IgD-negative memory B cell (primary cell): ENCODE measurements at regions not wholly inside any gene's neighbourhood (a gene's known extent, or its start where the extent isn't known, plus 50 kb on each side); places are given as distances from the start of the nearest gene placed in this dataset.

ENCODE experiments used
- H3K27ac Mint-ChIP-seq, 3 donors: one replicate each; pipeline ENCODE4 v1.8.0; 2020 to 2022; ENCODE audit warnings: mild to moderate bottlenecking in 3 of 3, mixed read lengths in 3 of 3, moderate library complexity in 1 of 3
- H3K27me3 Mint-ChIP-seq: one replicate; pipeline ENCODE4 v1.8.0; 2021; ENCODE audit warnings: mixed read lengths
- H3K36me3 Mint-ChIP-seq: one replicate; pipeline ENCODE4 v1.8.0; 2020; ENCODE audit warnings: mild to moderate bottlenecking, mixed read lengths
- H3K4me1 Mint-ChIP-seq, 3 donors: one replicate each; pipeline ENCODE4 v1.8.0; 2020 to 2022; ENCODE audit warnings: mixed read lengths in 3 of 3, mild to moderate bottlenecking in 1 of 3
- H3K4me3 Mint-ChIP-seq, 4 donors: one replicate each; pipeline ENCODE4 v1.8.0; 2020 to 2022; ENCODE audit warnings: mild to moderate bottlenecking in 4 of 4, mixed read lengths in 4 of 4, moderate library complexity in 3 of 4
- H3K9me3 Mint-ChIP-seq, 3 donors: one replicate each; pipeline ENCODE4 v1.8.0; 2020 to 2021; ENCODE audit warnings: mixed read lengths in 3 of 3, mild to moderate bottlenecking in 1 of 3

DNA sequence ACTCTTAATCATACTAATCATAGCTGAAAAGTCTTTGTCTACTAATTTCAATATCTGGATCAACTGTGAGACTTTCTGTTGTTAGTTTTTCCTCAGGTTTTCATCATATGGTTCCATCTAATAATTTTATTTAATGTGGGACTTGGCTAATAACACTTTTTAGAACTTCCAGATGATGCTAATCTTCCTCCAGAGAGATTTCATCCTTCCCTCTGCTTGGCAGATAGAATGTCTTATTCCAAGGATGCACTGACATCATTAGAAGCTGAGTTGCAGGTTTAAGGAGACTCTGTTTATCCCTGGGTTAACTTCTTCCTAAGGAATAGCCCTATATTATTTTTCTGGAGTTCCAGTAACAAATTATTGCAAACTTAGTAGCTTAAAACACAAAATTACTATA, 325.6 kb downstream of the COG6 start:
- Mint-ChIP-seq H3K9me3 (peaks cover 0 to 3% (median 0%) of the 10 kb centered on the region in 3 donors), H3K4me1 (no peaks in the 10 kb centered on the region), H3K4me3 (no peak overlapping the region), H3K27ac (no peak overlapping the region), H3K27me3 (peaks cover 10% of the 10 kb centered on the region), H3K36me3 (no peaks in the 10 kb centered on the region)

GRCh38 chr13:39982745-39983144, 327.3 kb downstream of the COG6 start:
- Mint-ChIP-seq H3K36me3 (no peaks in the 10 kb centered on the region), H3K4me3 (no peak overlapping the region), H3K27ac (peak overlapping the region in 1 of 3 donors; percentile 54), H3K4me1 (no peaks in the 10 kb centered on the region), H3K27me3 (peaks cover 6% of the 10 kb centered on the region), H3K9me3 (peaks cover 0 to 3% (median 0%) of the 10 kb centered on the region in 3 donors)

- no peak overlapping the region for H3K4me3 Mint-ChIP-seq
- H3K9me3 Mint-ChIP-seq = peaks cover 0 to 3% (median 0%) of the 10 kb centered on the region in 3 donors
- peaks cover 12% of the 10 kb centered on the region for H3K27me3 Mint-ChIP-seq
- H3K36me3 Mint-ChIP-seq = no peaks in the 10 kb centered on the region
- H3K4me1 Mint-ChIP-seq = no peaks in the 10 kb centered on the region
- no peak overlapping the region for H3K27ac Mint-ChIP-seq
These were observed 329.6 kb downstream of the COG6 start for GRCh38 chr13:39985071-39985470.

DNA sequence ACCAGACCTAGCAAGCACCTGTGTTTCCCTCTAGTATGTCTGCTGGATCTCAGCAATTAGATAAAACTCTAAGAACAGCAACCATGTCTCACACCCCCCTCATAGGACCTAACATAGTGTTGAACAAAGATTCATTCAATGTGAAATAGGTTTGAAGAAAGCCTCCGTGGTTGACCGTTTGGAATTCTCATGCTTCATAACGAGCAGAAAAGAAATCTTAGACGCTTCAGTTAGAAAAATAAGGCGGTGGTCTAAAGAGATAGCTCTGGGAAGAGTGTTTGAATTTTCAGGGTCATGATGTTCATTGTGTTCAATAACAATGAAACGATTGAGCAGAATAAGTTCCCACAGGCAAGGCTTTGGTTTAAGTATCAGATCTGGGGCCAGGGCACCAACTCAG, 332.9 kb downstream of the COG6 start:
- Mint-ChIP-seq H3K4me1 (no peaks in the 10 kb centered on the region), H3K36me3 (no peaks in the 10 kb centered on the region), H3K4me3 (no peak overlapping the region), H3K27ac (peak overlapping the region in 1 of 3 donors; percentile 86), H3K9me3 (peaks cover 0 to 10% (median 2%) of the 10 kb centered on the region in 3 donors), H3K27me3 (peaks cover 8% of the 10 kb centered on the region)

DNA sequence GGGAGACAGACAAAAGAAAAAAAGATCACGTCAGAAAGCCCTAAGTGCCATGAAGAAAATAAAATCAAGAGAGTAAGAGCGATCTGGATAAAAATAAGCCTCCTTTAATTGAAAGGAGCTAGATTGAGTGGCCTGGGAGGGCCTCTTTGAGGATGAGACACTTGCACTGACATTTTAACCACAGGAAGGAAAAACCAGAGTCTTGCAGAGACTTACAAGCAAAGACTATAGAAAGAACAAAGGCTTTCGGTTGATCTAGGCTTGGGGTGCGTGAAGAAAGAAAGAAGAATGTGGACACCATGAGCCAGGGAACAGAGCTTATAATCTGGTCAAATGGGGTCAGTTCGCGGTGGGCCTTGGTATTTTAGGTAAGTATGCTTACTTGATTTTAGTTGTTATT, 342.7 kb downstream of the COG6 start:
- Mint-ChIP-seq H3K36me3 (no peaks in the 10 kb centered on the region), H3K4me1 (no peaks in the 10 kb centered on the region), H3K9me3 (no peaks in the 10 kb centered on the region), H3K27me3 (peaks cover 9% of the 10 kb centered on the region), H3K27ac (no peak overlapping the region), H3K4me3 (no peak overlapping the region)

- no peaks in the 10 kb centered on the region for H3K4me1 Mint-ChIP-seq
- H3K27me3 Mint-ChIP-seq = peaks cover 8% of the 10 kb centered on the region
- no peak overlapping the region for H3K27ac Mint-ChIP-seq
- H3K36me3 Mint-ChIP-seq = no peaks in the 10 kb centered on the region
- no peak overlapping the region for H3K4me3 Mint-ChIP-seq
- peaks cover 0 to 2% (median 0%) of the 10 kb centered on the region in 3 donors for H3K9me3 Mint-ChIP-seq
These were observed 346.6 kb downstream of the COG6 start for GRCh38 chr13:40002016-40002415.

DNA sequence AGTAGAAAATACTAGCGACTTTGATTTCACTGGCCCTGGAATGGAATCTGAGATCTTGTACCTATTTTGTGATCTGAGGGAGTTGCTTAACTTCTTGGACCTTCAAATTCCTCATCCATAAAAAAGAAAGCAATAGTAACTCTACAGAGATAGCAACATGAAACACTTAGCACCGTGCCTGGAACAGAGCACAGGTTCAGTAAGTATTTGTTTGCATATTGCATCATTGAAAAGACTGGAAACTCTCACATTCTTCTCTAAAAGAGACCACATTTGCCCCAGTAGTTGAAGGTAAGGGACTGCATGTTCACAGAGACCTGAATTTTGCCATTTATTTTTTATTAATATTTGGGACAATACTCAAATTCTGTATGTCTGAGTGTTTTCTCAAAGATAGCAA, 358.1 kb downstream of the COG6 start:
- no peak overlapping the region for H3K27ac Mint-ChIP-seq
- H3K36me3 Mint-ChIP-seq = no peaks in the 10 kb centered on the region
- H3K4me3 Mint-ChIP-seq = no peak overlapping the region
- H3K4me1 Mint-ChIP-seq = no peaks in the 10 kb centered on the region
- peaks cover 8% of the 10 kb centered on the region for H3K27me3 Mint-ChIP-seq
- peaks cover 0 to 1% (median 0%) of the 10 kb centered on the region in 3 donors for H3K9me3 Mint-ChIP-seq

GRCh38 chr13:40016953-40017660, 361.6 kb downstream of the COG6 start:
- Mint-ChIP-seq H3K9me3 (no peaks in the 10 kb centered on the region), H3K4me1 (no peaks in the 10 kb centered on the region), H3K36me3 (no peaks in the 10 kb centered on the region), H3K4me3 (no peak overlapping the region), H3K27me3 (peaks cover 1% of the 10 kb centered on the region), H3K27ac (no peak overlapping the region)

DNA sequence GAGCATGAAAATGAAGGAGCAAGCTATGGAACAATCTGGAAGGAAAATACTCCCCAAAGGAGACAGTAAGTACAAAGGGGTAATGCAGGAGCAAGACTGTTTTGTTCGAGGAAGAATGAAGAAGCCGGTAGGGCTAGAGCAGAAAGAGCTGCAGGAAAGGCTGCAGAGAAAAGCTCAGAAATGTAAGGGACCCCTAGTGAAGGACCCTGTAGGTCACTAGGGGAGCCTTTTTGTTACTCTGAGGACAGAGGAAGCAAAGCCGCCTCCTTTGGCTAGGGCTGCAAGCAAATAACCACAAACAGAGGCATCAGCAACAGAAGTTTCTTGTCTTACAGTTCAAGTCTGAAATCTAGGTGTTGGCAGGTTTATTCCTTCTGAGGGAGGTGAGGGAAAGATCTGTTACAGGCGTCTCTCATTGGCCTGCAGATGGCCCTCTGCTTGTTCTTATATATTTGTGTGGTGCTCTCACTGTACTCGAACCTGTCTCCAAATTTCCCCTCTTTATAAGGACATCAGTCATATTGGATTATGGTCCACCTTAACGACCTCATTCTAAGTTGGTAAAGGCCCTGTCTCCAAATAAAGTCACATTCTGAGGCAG, 362.3 kb downstream of the COG6 start:
- Mint-ChIP-seq H3K9me3 (no peaks in the 10 kb centered on the region), H3K27ac (no peak overlapping the region), H3K27me3 (peaks cover 1% of the 10 kb centered on the region), H3K4me3 (no peak overlapping the region), H3K36me3 (no peaks in the 10 kb centered on the region), H3K4me1 (no peaks in the 10 kb centered on the region)

DNA sequence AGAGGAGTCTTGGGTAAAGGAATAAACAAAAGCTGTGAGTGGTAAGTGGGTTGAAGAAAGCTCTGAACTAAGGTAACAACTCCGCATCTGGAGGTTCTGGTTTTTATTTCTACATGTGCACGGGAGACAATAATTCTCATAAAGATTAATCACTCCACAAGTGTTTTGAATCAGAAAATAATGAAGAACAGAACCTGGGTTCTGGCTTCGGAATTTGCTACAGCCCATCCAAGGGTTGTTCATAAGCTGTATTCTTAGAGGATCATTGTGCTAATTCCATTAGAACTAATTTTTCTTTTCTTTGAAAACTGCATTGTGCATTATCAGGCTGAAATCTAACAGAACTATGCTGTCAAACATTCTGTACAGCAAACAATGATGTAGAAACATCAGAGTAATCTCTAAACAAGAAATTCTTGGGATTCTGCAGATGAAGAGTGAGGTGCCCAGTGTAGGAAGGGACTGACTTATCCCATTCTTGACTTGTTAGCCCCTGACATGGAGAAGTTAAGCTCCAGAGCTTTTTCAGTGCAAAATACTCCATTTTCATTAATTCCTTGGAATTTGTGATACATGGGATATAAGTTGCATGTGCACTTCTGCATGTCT, 368.2 kb downstream of the COG6 start:
- no peak overlapping the region for H3K27ac Mint-ChIP-seq
- H3K9me3 Mint-ChIP-seq = peaks cover 0 to 3% (median 1%) of the 10 kb centered on the region in 3 donors
- no peaks in the 10 kb centered on the region for H3K36me3 Mint-ChIP-seq
- H3K4me3 Mint-ChIP-seq = no peak overlapping the region
- H3K4me1 Mint-ChIP-seq = peaks cover 8 to 13% (median 11%) of the 10 kb centered on the region in 3 donors
- H3K27me3 Mint-ChIP-seq = peaks cover 11% of the 10 kb centered on the region

- Mint-ChIP-seq H3K9me3 (peaks cover 0 to 3% (median 1%) of the 10 kb centered on the region in 3 donors), H3K27ac (no peak overlapping the region), H3K4me3 (no peak overlapping the region), H3K4me1 (peaks cover 8 to 13% (median 11%) of the 10 kb centered on the region in 3 donors), H3K36me3 (no peaks in the 10 kb centered on the region), H3K27me3 (peaks cover 13% of the 10 kb centered on the region)
These were observed 368.9 kb downstream of the COG6 start for GRCh38 chr13:40024204-40024966.

DNA sequence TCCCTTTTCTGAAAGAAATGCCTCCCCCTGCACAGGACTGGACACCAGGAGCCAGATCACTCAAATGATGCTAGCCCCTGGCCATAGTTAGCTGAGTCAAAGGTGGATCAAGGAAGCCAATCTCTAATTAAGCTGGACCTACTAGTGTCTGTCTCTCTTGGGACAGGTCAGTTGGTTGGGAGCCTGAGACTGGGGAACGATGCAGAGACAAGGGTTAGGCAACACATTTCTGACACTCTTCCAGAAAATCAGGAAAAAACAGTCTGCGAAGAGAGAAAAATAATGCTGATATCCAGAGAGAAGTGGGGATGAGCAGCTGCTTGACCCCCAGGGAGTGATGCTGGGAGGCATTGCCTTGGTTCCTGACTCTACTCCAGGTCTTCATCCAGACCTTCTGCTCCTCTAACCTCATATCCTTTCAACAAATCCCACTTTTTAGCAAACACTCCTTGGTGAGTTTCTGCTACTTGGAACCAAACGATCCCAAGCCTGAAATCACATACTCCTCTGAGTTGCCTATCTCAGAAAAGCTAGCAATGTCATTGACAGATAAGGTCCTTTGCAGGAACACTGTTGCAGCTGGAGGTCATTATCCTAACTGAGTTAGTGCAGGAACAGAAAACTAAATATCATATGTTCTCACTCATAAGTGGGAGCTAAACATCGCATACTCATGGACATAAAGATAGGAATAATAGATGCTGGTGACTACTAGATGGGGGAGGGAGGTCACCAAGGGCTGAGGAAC, 369.7 kb downstream of the COG6 start:
- Mint-ChIP-seq H3K27me3 (peaks cover 13% of the 10 kb centered on the region), H3K27ac (no peak overlapping the region), H3K4me3 (no peak overlapping the region)

GRCh38 chr13:40026174-40026585, 370.7 kb downstream of the COG6 start:
- Mint-ChIP-seq H3K4me1 (peaks cover 8 to 13% (median 11%) of the 10 kb centered on the region in 3 donors), H3K27me3 (peaks cover 14% of the 10 kb centered on the region), H3K4me3 (peak overlapping the region in 3 of 4 donors; percentile 26 to 89 (median 53)), H3K27ac (no peak overlapping the region), H3K9me3 (peaks cover 0 to 3% (median 3%) of the 10 kb centered on the region in 3 donors), H3K36me3 (no peaks in the 10 kb centered on the region)

More for the DNA sequence above, 369.7 kb downstream of the COG6 start:
- H3K4me1 Mint-ChIP-seq = peaks cover 8 to 13% (median 11%) of the 10 kb centered on the region in 3 donors
- peaks cover 0 to 3% (median 1%) of the 10 kb centered on the region in 3 donors for H3K9me3 Mint-ChIP-seq
- no peaks in the 10 kb centered on the region for H3K36me3 Mint-ChIP-seq

DNA sequence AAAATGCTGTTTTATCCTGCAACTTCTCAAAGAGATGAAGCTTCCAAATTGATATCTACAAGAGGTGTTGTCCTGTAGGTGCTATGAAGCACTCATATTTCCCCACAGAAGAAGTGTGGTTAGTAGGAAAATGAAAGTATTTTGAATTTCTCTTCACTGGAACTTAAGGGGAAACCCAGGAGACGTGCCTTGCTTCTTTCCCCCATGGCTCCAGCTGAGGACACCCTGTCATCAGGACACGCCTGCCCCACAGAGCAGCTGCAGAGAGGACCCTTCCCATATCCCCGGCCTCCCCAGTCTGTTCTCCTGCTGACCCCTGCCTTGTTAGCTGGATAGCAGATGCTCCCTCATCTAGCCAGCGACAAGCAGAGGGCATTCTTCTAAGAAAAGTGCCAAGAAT, 371.3 kb downstream of the COG6 start:
- Mint-ChIP-seq H3K27ac (no peak overlapping the region), H3K27me3 (peaks cover 18% of the 10 kb centered on the region), H3K9me3 (peaks cover 0 to 3% (median 3%) of the 10 kb centered on the region in 3 donors), H3K36me3 (no peaks in the 10 kb centered on the region), H3K4me3 (peak overlapping the region in 3 of 4 donors; percentile 44 to 89 (median 48)), H3K4me1 (peaks cover 8 to 13% (median 11%) of the 10 kb centered on the region in 3 donors)
